ENCODE measurements at regions not wholly inside any gene's neighbourhood (a gene's known extent, or its start where the extent isn't known, plus 50 kb on each side); places are given as distances from the start of the nearest gene placed in this dataset.

DNA sequence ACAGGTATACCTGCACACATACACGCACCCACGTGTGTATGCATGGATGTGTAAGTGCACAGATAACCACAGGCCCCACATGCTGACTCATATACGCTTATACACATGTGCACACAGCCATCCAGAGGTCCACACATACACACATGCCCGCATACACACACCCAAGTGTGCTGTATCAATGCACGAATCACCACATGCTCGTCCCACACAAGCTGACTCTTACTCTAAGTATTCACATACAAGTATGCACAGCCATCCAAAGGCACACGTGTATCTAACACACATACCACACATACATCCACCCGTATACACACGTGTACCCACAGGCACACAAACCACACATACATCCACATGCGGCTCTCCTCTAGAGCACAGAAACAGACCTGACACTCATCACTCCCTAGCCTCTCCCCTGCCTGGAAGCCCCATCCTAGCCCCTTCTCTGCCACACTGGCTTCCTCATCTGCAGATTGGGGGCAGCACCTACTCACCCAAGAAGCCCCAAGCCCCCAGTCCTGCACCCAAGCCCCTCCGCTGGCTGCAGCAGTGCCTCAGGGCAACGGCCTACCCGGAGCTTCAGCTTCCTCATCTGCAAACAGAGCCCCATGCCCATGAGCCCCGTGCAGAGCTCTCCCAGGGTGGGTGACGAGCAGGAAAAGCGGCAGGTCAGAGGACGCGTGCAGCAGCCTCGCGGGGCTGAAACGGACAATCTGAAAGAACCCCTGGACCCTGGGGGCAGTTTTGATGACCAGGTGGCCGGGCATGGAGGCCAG is 105.4 kb downstream of the NCOR2 start:
- H2AFZ ChIP-seq (ENCODE audit: low read depth, low read length, poor library complexity, severe bottlenecking), result no peak overlapping the region
- intact Hi-C loops (cut with micrococcal nuclease), result no loop called here
- H3K4me2 ChIP-seq (ENCODE audit: low read length), result no peak overlapping the region
- DNase-seq (ENCODE audit: low read depth, low spot score) (no peak), ATAC-seq (no peak)
- ChIA-PET POLR2A (no interaction called here), RAD21 (ENCODE audit: low non-redundant PET in 1 of 2, low total read pairs in 2 of 2, uncharacterized antibody in 2 of 2, unreplicated experiment in 2 of 2) (no interaction called here), CTCF (no interaction called here)
- TF ChIP-seq, protein P1, sequence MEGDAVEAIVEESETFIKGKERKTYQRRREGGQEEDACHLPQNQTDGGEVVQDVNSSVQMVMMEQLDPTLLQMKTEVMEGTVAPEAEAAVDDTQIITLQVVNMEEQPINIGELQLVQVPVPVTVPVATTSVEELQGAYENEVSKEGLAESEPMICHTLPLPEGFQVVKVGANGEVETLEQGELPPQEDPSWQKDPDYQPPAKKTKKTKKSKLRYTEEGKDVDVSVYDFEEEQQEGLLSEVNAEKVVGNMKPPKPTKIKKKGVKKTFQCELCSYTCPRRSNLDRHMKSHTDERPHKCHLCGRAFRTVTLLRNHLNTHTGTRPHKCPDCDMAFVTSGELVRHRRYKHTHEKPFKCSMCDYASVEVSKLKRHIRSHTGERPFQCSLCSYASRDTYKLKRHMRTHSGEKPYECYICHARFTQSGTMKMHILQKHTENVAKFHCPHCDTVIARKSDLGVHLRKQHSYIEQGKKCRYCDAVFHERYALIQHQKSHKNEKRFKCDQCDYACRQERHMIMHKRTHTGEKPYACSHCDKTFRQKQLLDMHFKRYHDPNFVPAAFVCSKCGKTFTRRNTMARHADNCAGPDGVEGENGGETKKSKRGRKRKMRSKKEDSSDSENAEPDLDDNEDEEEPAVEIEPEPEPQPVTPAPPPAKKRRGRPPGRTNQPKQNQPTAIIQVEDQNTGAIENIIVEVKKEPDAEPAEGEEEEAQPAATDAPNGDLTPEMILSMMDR (IDR thresholded peaks at IDR 0.05 in 2 of 3, conservative IDR thresholded peaks at IDR 0.05 in 1 of 3; ENCODE audit: borderline replicate concordance in 1 of 3, insufficient read depth in 1 of 3, low read depth in 2 of 3, low read length in 2 of 3), result no peak
- TF ChIP-seq MAX (IDR thresholded peaks at IDR 0.05) (no peak), YY1 (IDR thresholded peaks at IDR 0.05; ENCODE audit: extremely low read depth, insufficient replicate concordance, low read depth, low read length) (no peak), ZBTB33 (IDR thresholded peaks at IDR 0.05; ENCODE audit: extremely low read depth, insufficient replicate concordance, low read length) (no peak), SP1 (IDR thresholded peaks at IDR 0.05; ENCODE audit: low read depth) (no peak), CBX3 (IDR thresholded peaks at IDR 0.05; ENCODE audit: low read depth) (no peak), RAD21 (IDR thresholded peaks at IDR 0.05; ENCODE audit: low read depth) (no peak), ELF1 (IDR thresholded peaks at IDR 0.05; ENCODE audit: borderline replicate concordance, low read depth) (no peak), POLR2A (IDR thresholded peaks at IDR 0.05; ENCODE audit: borderline replicate concordance, extremely low read depth, insufficient read depth, insufficient read length) (no peak), SIN3A (IDR thresholded peaks at IDR 0.05; ENCODE audit: low read depth) (no peak), CEBPB (IDR thresholded peaks at IDR 0.05; ENCODE audit: low read depth) (no peak)
- H3K4me3 ChIP-seq (replicated peaks in 1 of 2; ENCODE audit: low read depth in 1 of 2, low read length in 2 of 2), result no peak overlapping the region
- peaks cover 5 to 17% of the 10 kb centered on the region in 2 experiments for H3K36me3 ChIP-seq (ENCODE audit: control insufficient read depth in 1 of 2, insufficient read depth in 2 of 2, low read length in 2 of 2)
- no peaks in the 10 kb centered on the region for H3K4me1 ChIP-seq (ENCODE audit: control insufficient read depth in 1 of 2, insufficient read depth in 2 of 2, low read length in 2 of 2)
- H3K27me3 ChIP-seq (ENCODE audit: insufficient read depth, low read length), result no peaks in the 10 kb centered on the region
- no peak overlapping the region for H3K9ac ChIP-seq (ENCODE audit: low read length)
- H4K20me1 ChIP-seq (ENCODE audit: insufficient read depth), result no peaks in the 10 kb centered on the region
- no TSS peak for BruUV-seq (replicated peaks)
- H3K9me2 ChIP-seq (ENCODE audit: insufficient read depth), result no peaks in the 10 kb centered on the region
- H3K27ac ChIP-seq (ENCODE audit: low read depth, low read length), result no peak overlapping the region
- H3K9me3 ChIP-seq (ENCODE audit: control insufficient read depth in 1 of 2, insufficient read depth in 1 of 2, low read depth in 1 of 2, low read length in 2 of 2), result no peaks in the 10 kb centered on the region
- H3K79me2 ChIP-seq (ENCODE audit: insufficient read depth, low read length), result no peaks in the 10 kb centered on the region
